Mucosa of descending colon (tissue), 3 donors: ENCODE measurements at regions not wholly inside any gene's neighbourhood (a gene's known extent, or its start where the extent isn't known, plus 50 kb on each side); places are given as distances from the start of the nearest gene placed in this dataset.
A peak's percentile ranks its signal among the peaks of the same experiment; 100 is the strongest.
"Not testable (repeated sequence)": the region's sequence is repeated elsewhere in the genome, so short reads cannot be mapped to it uniquely, and the experiment has no call there.

Experiments
- ATAC-seq: fragments of 200-7000 bp; cut with Tn5 transposase; one replicate; pipeline ENCODE4 v1.9.1; 2020; ENCODE audit warnings: mild to moderate bottlenecking, moderate library complexity
- DNase-seq, 3 donors: peaks; one replicate each; pipeline ENCODE4 v3.0.0-alpha.2; 2020
- H3K36me3 ChIP-seq: fragments of 200-600 bp; one replicate; pipeline ENCODE4 v1.8.0; 2021; ENCODE audit warnings: low read depth, mild to moderate bottlenecking
- H3K4me1 ChIP-seq: fragments of 200-600 bp; one replicate; pipeline ENCODE4 v1.8.0; 2021; ENCODE audit warnings: low read depth, mild to moderate bottlenecking
- H3K4me3 ChIP-seq: fragments of 200-600 bp; one replicate; pipeline ENCODE4 v1.8.0; 2021; ENCODE audit warnings: mild to moderate bottlenecking
- H3K9me3 ChIP-seq: fragments of 200-600 bp; one replicate; pipeline ENCODE4 v1.8.0; 2021; ENCODE audit warnings: mild to moderate bottlenecking
- CTCF ChIP-seq: fragments of 200-600 bp; IDR thresholded peaks from one replicate; pipeline ENCODE4 v1.8.0; 2022; ENCODE audit warnings: antibody characterized with exemption, mild to moderate bottlenecking
- intact Hi-C, 2 donors: fragments of 100-400 bp; cut with DNase I in 1 of 2; cut with micrococcal nuclease in 1 of 2; formaldehyde crosslinking; loops; one replicate each; pipeline versions ENCODE4 v1.11.0 to v1.11.1; 2022; cut with DNase I, micrococcal nuclease
- donor health status: DM: no; HTN: no; CAD: no; lungs with moderate emphysema.
- donor health status: DM: no; HTN: no; CAD: no.
- donor health status: DM: no; HTN: yes; CAD: no.

- Histone ChIP-seq H3K36me3 (no peaks in the 10 kb centered on the region), H3K4me1 (no peaks in the 10 kb centered on the region), H3K4me3 (no peak overlapping the region), H3K9me3 (no peaks in the 10 kb centered on the region)
- DNase-seq (no peak), ATAC-seq (no peak)
- TF ChIP-seq CTCF = no peak
- intact Hi-C loops = no loop called here
These were observed 64.1 kb upstream of the RNF32 start for GRCh38 chr7:156576216-156577058.

DNA sequence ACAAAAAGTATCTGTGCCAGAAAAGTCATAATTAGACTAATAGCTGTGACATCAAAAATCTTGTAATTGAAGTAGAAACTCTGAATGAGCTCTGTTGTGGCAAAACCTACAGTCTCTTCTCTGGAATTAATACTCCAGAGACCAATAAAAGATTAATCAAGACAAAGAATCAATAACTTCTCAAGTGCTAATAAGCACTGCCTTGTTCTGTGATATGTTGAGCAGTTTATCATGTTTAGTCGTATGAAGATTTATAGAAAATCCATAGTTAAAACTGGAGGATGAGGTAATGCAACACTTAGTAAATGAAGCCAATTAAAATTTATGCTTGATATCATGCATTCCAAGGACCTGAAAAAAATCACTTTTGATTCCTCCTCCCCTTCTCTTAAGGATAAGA, 72.3 kb upstream of the RNF32 start:
- H3K9me3 ChIP-seq = peaks cover 5% of the 10 kb centered on the region
- intact Hi-C loops = no loop called here
- no peak for ATAC-seq
- H3K4me3 ChIP-seq = no peak overlapping the region
- H3K4me1 ChIP-seq = peaks cover 3% of the 10 kb centered on the region
- DNase-seq = no peak
- H3K36me3 ChIP-seq = no peaks in the 10 kb centered on the region
- TF ChIP-seq CTCF = no peak

DNA sequence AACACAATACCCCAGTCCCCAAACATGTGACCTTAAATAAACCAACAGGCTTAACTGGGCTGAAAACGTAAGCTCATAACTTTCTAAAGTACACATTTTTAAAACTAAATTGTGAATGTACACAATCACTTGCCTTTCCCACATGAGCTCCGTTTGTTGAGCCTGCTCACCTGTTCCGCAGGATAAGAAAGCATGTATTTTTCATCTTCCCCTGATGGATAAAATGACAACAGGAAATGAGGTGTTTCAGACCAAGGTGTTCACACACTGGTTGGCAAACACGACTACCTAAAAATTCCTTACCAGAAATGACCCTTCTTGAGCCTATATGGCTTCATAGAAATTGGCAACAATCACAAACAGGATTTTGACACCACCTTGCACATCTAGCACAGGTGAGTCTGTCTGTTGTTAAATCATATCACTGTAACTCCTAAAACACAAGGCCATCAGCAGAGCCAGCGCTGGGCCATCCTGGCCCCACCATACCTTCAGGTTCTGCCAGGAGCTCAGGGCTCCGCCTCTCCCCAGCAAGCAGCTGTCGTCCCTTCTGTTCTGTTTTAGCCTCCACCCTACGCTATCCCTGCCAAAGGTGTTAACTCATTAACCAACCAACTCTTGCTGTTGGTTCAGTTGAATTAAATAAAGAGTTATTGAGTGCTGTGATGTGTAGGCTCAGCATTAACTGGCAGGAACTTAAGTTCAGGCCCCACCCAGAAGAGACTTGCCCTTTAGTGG, 73.6 kb upstream of the RNF32 start:
- peak; percentile 68 to 80 (median 78) for DNase-seq
- Histone ChIP-seq H3K9me3 (peaks cover 5% of the 10 kb centered on the region), H3K4me3 (no peak overlapping the region), H3K36me3 (no peaks in the 10 kb centered on the region), H3K4me1 (peaks cover 3% of the 10 kb centered on the region)
- intact Hi-C loops = no loop called here
- TF ChIP-seq CTCF = no peak
- peak; percentile 99 for ATAC-seq

DNA sequence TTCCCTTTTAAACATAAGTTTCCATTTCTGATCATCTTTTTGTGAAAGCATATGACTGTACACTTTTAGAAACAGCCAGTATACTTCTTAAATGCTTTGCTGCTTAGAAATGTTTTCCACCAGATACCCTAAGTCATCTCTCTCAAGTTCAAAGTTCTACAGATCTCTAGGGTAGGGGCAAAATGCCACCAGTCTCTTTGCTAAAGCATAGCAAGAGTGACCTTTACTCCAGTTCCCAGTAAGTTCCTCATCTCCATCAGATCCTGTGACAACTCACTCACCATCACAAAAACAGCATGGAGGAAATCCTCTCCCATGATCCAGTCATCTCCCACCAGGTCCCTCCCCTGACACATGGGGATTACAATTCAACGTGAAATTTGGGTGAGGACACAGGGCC, 75.6 kb upstream of the RNF32 start:
- H3K36me3 ChIP-seq, ATAC-seq, H3K4me3 ChIP-seq, DNase-seq, intact Hi-C loops, H3K4me1 ChIP-seq, H3K9me3 ChIP-seq: not testable (repeated sequence)

GRCh38 chr7:156560696-156561095, 79.9 kb upstream of the RNF32 start:
- peaks cover 5% of the 10 kb centered on the region for H3K9me3 ChIP-seq
- no peaks in the 10 kb centered on the region for H3K4me1 ChIP-seq
- no peak for TF ChIP-seq CTCF
- intact Hi-C loops = no loop called here
- ATAC-seq (no peak), DNase-seq (no peak)
- no peak overlapping the region for H3K4me3 ChIP-seq
- H3K36me3 ChIP-seq = no peaks in the 10 kb centered on the region

DNA sequence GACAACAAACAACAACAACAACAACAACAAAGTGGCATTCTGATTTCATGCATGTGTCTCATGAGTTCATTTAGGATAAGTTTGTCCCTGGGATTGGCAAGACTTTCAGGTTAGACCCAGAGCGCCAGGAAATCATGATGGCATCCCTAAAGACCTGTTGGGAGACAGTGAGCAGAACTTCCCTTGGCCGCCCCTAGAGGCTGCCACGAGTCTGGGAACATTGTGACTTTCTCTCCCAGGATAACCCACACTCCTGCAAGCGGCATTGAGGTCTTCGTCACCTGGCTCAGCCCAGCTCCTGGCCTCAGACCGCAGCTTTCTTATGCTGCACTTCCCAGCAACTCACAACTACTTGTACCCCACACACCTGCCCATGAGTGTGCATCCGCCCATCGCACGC, 80.5 kb upstream of the RNF32 start:
- Histone ChIP-seq H3K36me3 (no peaks in the 10 kb centered on the region), H3K4me1 (no peaks in the 10 kb centered on the region), H3K4me3 (no peak overlapping the region), H3K9me3 (peaks cover 5% of the 10 kb centered on the region)
- ATAC-seq (peak; percentile 75), DNase-seq (peak in 1 of 3 donors; percentile 18)
- no peak for TF ChIP-seq CTCF
- intact Hi-C loops = no loop called here
